H1 (cell line): ENCODE measurements at regions not wholly inside any gene's neighbourhood (a gene's known extent, or its start where the extent isn't known, plus 50 kb on each side); places are given as distances from the start of the nearest gene placed in this dataset.

Source experiments
- CTCF ChIA-PET: fragments of 300-600 bp; sonication (Branson Sonifier 250); formaldehyde crosslinking; loops from one replicate; lab custom pipeline; 2021; ENCODE audit not compliant: partially characterized antibody; lab: Charles Lee
- POLR2A ChIA-PET: fragments of 300-600 bp; sonication (Branson Sonifier 250); formaldehyde crosslinking; loops from one replicate; lab custom pipeline; 2021; ENCODE audit warnings: inconsistent platforms; ENCODE audit not compliant: partially characterized antibody; lab: Charles Lee
- DNase-seq, 2 experiments: peaks; one replicate each; pipeline versions ENCODE4 v3.0.0 to v3.0.0-alpha.2; 2010 to 2022; ENCODE audit warnings: low spot score in 2 of 2, low read depth in 1 of 2, mixed read lengths in 1 of 2
- FAIRE-seq: peaks from 2 replicates; lab custom pipeline; 2011; peaks lifted over from hg19 to GRCh38; lab: Jason Lieb, UNC
- H2AFZ ChIP-seq: 2 replicates; pipeline ENCODE4 v1.8.1; 2012; ENCODE audit warnings: low read length, inconsistent platforms
- H2AK5ac ChIP-seq: 2 replicates; pipeline ENCODE4 v1.6.1; 2013; ENCODE audit warnings: low read depth, low read length
- H2BK120ac ChIP-seq: replicated peaks from 2 replicates; pipeline ENCODE3; 2013; ENCODE audit warnings: low read depth, low read length, inconsistent platforms
- H2BK12ac ChIP-seq: 2 replicates; pipeline ENCODE4 v1.6.1; 2013; ENCODE audit warnings: low read depth, low read length
- H2BK15ac ChIP-seq: 2 replicates; pipeline ENCODE4 v1.6.1; 2013; ENCODE audit warnings: low read length
- H2BK20ac ChIP-seq: 2 replicates; pipeline ENCODE4 v1.6.1; 2013; ENCODE audit warnings: low read length
- H2BK5ac ChIP-seq: 2 replicates; pipeline ENCODE4 v1.6.1; 2013; ENCODE audit warnings: low read depth, low read length
- H3K14ac ChIP-seq: 2 replicates; pipeline ENCODE4 v1.6.1; 2013; ENCODE audit warnings: inconsistent platforms; ENCODE audit not compliant: insufficient read length
- H3K18ac ChIP-seq: 2 replicates; pipeline ENCODE4 v1.6.1; 2013; ENCODE audit warnings: low read length; ENCODE audit errors: extremely low read depth
- H3K23ac ChIP-seq: 2 replicates; pipeline ENCODE4 v1.6.1; 2013; ENCODE audit warnings: inconsistent platforms; ENCODE audit not compliant: insufficient read length
- H3K23me2 ChIP-seq: 2 replicates; pipeline ENCODE4 v1.6.1; 2013; ENCODE audit warnings: low read depth, low read length
- H3K27ac ChIP-seq: 2 replicates; pipeline ENCODE4 v1.6.1; 2011; ENCODE audit warnings: low read depth, low read length, inconsistent platforms
- H3K27me3 ChIP-seq, 4 experiments: replicated peaks in 1 of 4; 1 replicate in 1 of 4; 2 replicates in 3 of 4; pipeline versions ENCODE4 v1.6.1 to v1.8.1; 2011 to 2013; ENCODE audit warnings: low read length in 3 of 4, mild to moderate bottlenecking in 3 of 4, inconsistent platforms in 2 of 4, mixed read lengths in 2 of 4, moderate library complexity in 1 of 4; ENCODE audit not compliant: control insufficient read depth in 3 of 4, insufficient read depth in 3 of 4; ENCODE audit errors: extremely low read depth in 1 of 4
- H3K36me3 ChIP-seq, 4 experiments: 2 replicates each; pipeline versions ENCODE4 v1.6.1 to v1.8.1; 2011 to 2013; ENCODE audit warnings: mild to moderate bottlenecking in 4 of 4, low read length in 3 of 4, moderate library complexity in 2 of 4, control low read depth in 1 of 4, inconsistent platforms in 1 of 4; ENCODE audit not compliant: insufficient read depth in 4 of 4, control insufficient read depth in 2 of 4
- H3K4ac ChIP-seq: replicated peaks from 2 replicates; pipeline ENCODE3; 2013; ENCODE audit warnings: low read length, low read depth, mixed read lengths, inconsistent platforms; ENCODE audit not compliant: insufficient read length
- H3K4me1 ChIP-seq, 4 experiments: replicated peaks in 1 of 4; 1 replicate in 1 of 4; 2 replicates in 3 of 4; pipeline versions ENCODE4 v1.6.1 to v1.8.1; 2011 to 2013; ENCODE audit warnings: low read length in 3 of 4, inconsistent platforms in 2 of 4, mixed read lengths in 1 of 4; ENCODE audit not compliant: insufficient read depth in 4 of 4, control insufficient read depth in 3 of 4
- H3K4me2 ChIP-seq, 2 experiments: 2 replicates each; pipeline versions ENCODE4 v1.6.1 to v1.8.1; 2011 to 2013; ENCODE audit warnings: low read depth in 2 of 2, low read length in 2 of 2, control low read depth in 1 of 2, inconsistent platforms in 1 of 2, mild to moderate bottlenecking in 1 of 2; ENCODE audit not compliant: insufficient read depth in 1 of 2
- H3K4me3 ChIP-seq, 4 experiments: fragments of 200-600, 300-600 bp in 1 of 4; sonication (generic), shearing (Covaris generic), sonication (Bioruptor Twin) in 1 of 4; 2 replicates each; pipeline versions ENCODE4 v1.5.1 to v1.8.1; 2011 to 2016; ENCODE audit warnings: low read length in 4 of 4, low read depth in 3 of 4, control low read depth in 2 of 4, inconsistent platforms in 2 of 4, mild to moderate bottlenecking in 2 of 4, mixed read lengths in 1 of 4, moderate library complexity in 1 of 4; ENCODE audit not compliant: insufficient read depth in 2 of 4; ENCODE audit errors: extremely low read depth in 1 of 4
- H3K56ac ChIP-seq: replicated peaks from 2 replicates; pipeline ENCODE3; 2013; ENCODE audit warnings: low read depth, mild to moderate bottlenecking, mixed read lengths, low read length, inconsistent platforms; ENCODE audit not compliant: insufficient read length
- H3K79me1 ChIP-seq: 2 replicates; pipeline ENCODE4 v1.6.1; 2013; ENCODE audit warnings: low read depth, low read length, control low read depth
- H3K79me2 ChIP-seq, 2 experiments: 2 replicates each; pipeline versions ENCODE4 v1.6.1 to v1.8.1; 2012 to 2013; ENCODE audit warnings: low read length in 2 of 2, mild to moderate bottlenecking in 2 of 2, inconsistent platforms in 1 of 2; ENCODE audit not compliant: insufficient read depth in 2 of 2, control insufficient read depth in 1 of 2
- H3K9ac ChIP-seq, 4 experiments: replicated peaks in 1 of 4; 1 replicate in 1 of 4; 2 replicates in 3 of 4; pipeline versions ENCODE4 v1.6.1 to v1.8.1; 2011 to 2013; ENCODE audit warnings: low read depth in 3 of 4, low read length in 3 of 4, control low read depth in 2 of 4, mild to moderate bottlenecking in 2 of 4, moderate library complexity in 2 of 4, inconsistent platforms in 1 of 4; ENCODE audit errors: extremely low read depth in 1 of 4
- H3K9me3 ChIP-seq, 2 experiments: 2 replicates each; pipeline versions ENCODE4 v1.6.1 to v1.8.1; 2012 to 2013; ENCODE audit warnings: mild to moderate bottlenecking in 2 of 2, moderate library complexity in 2 of 2, control low read depth in 1 of 2, inconsistent platforms in 1 of 2, low read depth in 1 of 2, low read length in 1 of 2, mixed read lengths in 1 of 2; ENCODE audit not compliant: insufficient read depth in 2 of 2
- H4K20me1 ChIP-seq, 2 experiments: replicated peaks in 1 of 2; 2 replicates each; pipeline versions ENCODE3 to v1.8.1; 2011 to 2013; ENCODE audit warnings: inconsistent platforms in 2 of 2, low read length in 2 of 2, mild to moderate bottlenecking in 1 of 2; ENCODE audit not compliant: insufficient read depth in 2 of 2, control insufficient read depth in 1 of 2
- H4K5ac ChIP-seq: 2 replicates; pipeline ENCODE4 v1.6.1; 2013; ENCODE audit warnings: low read length, low read depth, mixed read lengths, inconsistent platforms; ENCODE audit not compliant: insufficient read length
- H4K8ac ChIP-seq: 2 replicates; pipeline ENCODE4 v1.8.0; 2013; ENCODE audit warnings: mild to moderate bottlenecking, moderate library complexity, low read length, inconsistent platforms; ENCODE audit not compliant: insufficient read depth; ENCODE audit errors: extremely low read depth
- H4K91ac ChIP-seq: replicated peaks from 2 replicates; pipeline ENCODE3; 2013; ENCODE audit warnings: low read length, mixed read lengths, inconsistent platforms; ENCODE audit not compliant: insufficient read length
- WGBS, 2 experiments: shearing (Covaris generic) in 1 of 2; methylation state at CpG; one replicate each; pipeline versions ENCODE4 v1.1.6 to v1.1.7; 2013 to 2015; ENCODE audit warnings: low lambda C conversion rate in 2 of 2, mixed read lengths in 2 of 2, inconsistent platforms in 1 of 2, low coverage in 1 of 2, missing lambda C conversion rate in 1 of 2; ENCODE audit not compliant: insufficient replicate concordance in 2 of 2, insufficient coverage in 1 of 2, insufficient read length in 1 of 2; ENCODE audit errors: extremely low coverage in 1 of 2, missing lambda C conversion rate in 1 of 2; 5-methylcytosine and 5-hydroxymethylcytosine counted together
- TF ChIP-seq, protein P1 (sequence below): IDR thresholded peaks from 2 replicates; pipeline ENCODE4 v1.6.1; 2012; ENCODE audit warnings: inconsistent platforms

DNA sequence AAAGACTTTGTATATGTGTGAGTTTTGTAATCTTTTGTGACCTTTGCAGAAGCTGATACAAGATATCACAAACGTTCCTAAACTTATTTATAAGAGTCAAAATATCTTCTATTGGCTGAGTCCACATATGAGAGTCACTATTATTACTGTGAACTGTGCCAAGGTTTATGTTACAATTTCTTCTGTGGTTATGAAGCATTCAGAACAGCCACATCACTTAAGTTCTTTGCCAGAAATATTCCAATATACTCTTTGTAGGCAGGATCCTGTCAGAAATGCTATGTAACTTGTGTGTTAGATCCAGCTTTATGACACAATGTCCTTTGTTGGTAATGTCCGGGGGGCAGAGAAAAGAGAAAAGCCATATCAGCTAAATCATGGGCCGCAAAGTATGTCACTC lies 1030.3 kb upstream of the AMELY start:
- no peaks in the 10 kb centered on the region for H3K27me3 ChIP-seq
- no peak overlapping the region for H2BK12ac ChIP-seq
- no peaks in the 10 kb centered on the region for H3K79me2 ChIP-seq
- H3K4me3 ChIP-seq, result no peak overlapping the region
- H2AFZ ChIP-seq, result no peak overlapping the region
- H2BK5ac ChIP-seq, result no peak overlapping the region
- H3K18ac ChIP-seq, result no peak overlapping the region
- H2BK120ac ChIP-seq, result no peak overlapping the region
- no peaks in the 10 kb centered on the region for H3K36me3 ChIP-seq
- H3K23me2 ChIP-seq, result no peaks in the 10 kb centered on the region
- CTCF ChIA-PET, result no interaction called here
- no peak overlapping the region for H3K4ac ChIP-seq
- H2BK20ac ChIP-seq, result no peak overlapping the region
- no peak overlapping the region for H3K23ac ChIP-seq
- no peak overlapping the region for H4K91ac ChIP-seq
- H3K9ac ChIP-seq, result no peak overlapping the region
- 61% methylated on average over 3 of the region's 3 CpGs; no CpG with 5 or more reads in 1 of the 2 experiments for WGBS, 2 experiments
- DNase-seq, result no peak
- FAIRE-seq, result no peak
- H3K56ac ChIP-seq, result no peak overlapping the region
- H4K20me1 ChIP-seq, result no peaks in the 10 kb centered on the region
- H3K27ac ChIP-seq, result no peak overlapping the region
- H2BK15ac ChIP-seq, result no peak overlapping the region
- H3K4me2 ChIP-seq, result no peak overlapping the region
- H3K4me1 ChIP-seq, result no peaks in the 10 kb centered on the region
- H3K14ac ChIP-seq, result no peak overlapping the region
- no peak overlapping the region for H4K8ac ChIP-seq
- H2AK5ac ChIP-seq, result no peak overlapping the region
- TF ChIP-seq, protein P1, sequence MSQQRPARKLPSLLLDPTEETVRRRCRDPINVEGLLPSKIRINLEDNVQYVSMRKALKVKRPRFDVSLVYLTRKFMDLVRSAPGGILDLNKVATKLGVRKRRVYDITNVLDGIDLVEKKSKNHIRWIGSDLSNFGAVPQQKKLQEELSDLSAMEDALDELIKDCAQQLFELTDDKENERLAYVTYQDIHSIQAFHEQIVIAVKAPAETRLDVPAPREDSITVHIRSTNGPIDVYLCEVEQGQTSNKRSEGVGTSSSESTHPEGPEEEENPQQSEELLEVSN, result no peak
- POLR2A ChIA-PET, result no interaction called here
- H3K9me3 ChIP-seq, result peaks cover 10 to 42% of the 10 kb centered on the region in 2 experiments; a peak in 3 of 4 replicates
- no peak overlapping the region for H4K5ac ChIP-seq
- H3K79me1 ChIP-seq, result no peaks in the 10 kb centered on the region
